BJ (cell line): ENCODE measurements at regions not wholly inside any gene's neighbourhood (a gene's known extent, or its start where the extent isn't known, plus 50 kb on each side); places are given as distances from the start of the nearest gene placed in this dataset.

ENCODE experiments used
- CTCF ChIA-PET: fragments of 350-600 bp; formaldehyde crosslinking; extraction: SDS; loops from one replicate; lab custom pipeline; 2021; ENCODE audit warnings: antibody characterized with exemption, inconsistent platforms; lab: Yijun Ruan, JAX
- POLR2A ChIA-PET: fragments of 300-600 bp; sonication (Branson Sonifier 250); formaldehyde crosslinking; extraction: SDS; loops from one replicate; lab custom pipeline; 2021; ENCODE audit warnings: antibody characterized with exemption; lab: Charles Lee
- DNase-seq: peaks from one replicate; pipeline ENCODE4 v3.0.0-alpha.2; 2011; ENCODE audit warnings: low read depth
- H3K27me3 ChIP-seq: 2 replicates; pipeline ENCODE4 v1.6.0; 2011; ENCODE audit warnings: low read length; ENCODE audit not compliant: control insufficient read depth, insufficient read depth
- H3K36me3 ChIP-seq: 2 replicates; pipeline ENCODE4 v1.5.1; 2011; ENCODE audit warnings: low read length; ENCODE audit not compliant: control insufficient read depth, insufficient read depth
- H3K4me3 ChIP-seq: 2 replicates; pipeline ENCODE4 v1.5.1; 2011; ENCODE audit warnings: low read depth, mild to moderate bottlenecking, control low read depth, low read length
- CTCF ChIP-seq: IDR thresholded peaks from 2 replicates; pipeline ENCODE4 v1.5.1; 2011; ENCODE audit warnings: low read depth, mild to moderate bottlenecking, control low read depth, inconsistent platforms, low read length, moderate library complexity; ENCODE audit not compliant: insufficient read depth

GRCh38 chr1:218959784-218960183, 213.9 kb upstream of the LYPLAL1 start:
- no peak for DNase-seq
- CTCF ChIA-PET = no interaction called here
- no peak for TF ChIP-seq CTCF
- H3K27me3 ChIP-seq = no peaks in the 10 kb centered on the region
- POLR2A ChIA-PET = no interaction called here
- no peaks in the 10 kb centered on the region for H3K36me3 ChIP-seq
- H3K4me3 ChIP-seq = no peak overlapping the region

- ChIA-PET CTCF (no interaction called here), POLR2A (no interaction called here)
- no peak for DNase-seq
- TF ChIP-seq CTCF = no peak
- Histone ChIP-seq H3K4me3 (no peak overlapping the region), H3K27me3 (no peaks in the 10 kb centered on the region), H3K36me3 (no peaks in the 10 kb centered on the region)
Observed at GRCh38 chr1:218964471-218965185, 209.1 kb upstream of the LYPLAL1 start.

GRCh38 chr1:218965821-218966220, 207.9 kb upstream of the LYPLAL1 start:
- TF ChIP-seq CTCF = no peak
- H3K4me3 ChIP-seq = no peak overlapping the region
- H3K27me3 ChIP-seq = no peaks in the 10 kb centered on the region
- DNase-seq = no peak
- CTCF ChIA-PET = no interaction called here
- POLR2A ChIA-PET = interaction anchor here (0.5 kb wide), 1 partner anchor 33 kb away, joined by 4 read pairs; no protein-coding TSS in a partner anchor
- H3K36me3 ChIP-seq = no peaks in the 10 kb centered on the region

- DNase-seq = no peak
- H3K36me3 ChIP-seq = no peaks in the 10 kb centered on the region
- H3K27me3 ChIP-seq = no peaks in the 10 kb centered on the region
- POLR2A ChIA-PET = no interaction called here
- no peak overlapping the region for H3K4me3 ChIP-seq
- TF ChIP-seq CTCF = no peak
- CTCF ChIA-PET = no interaction called here
Observed at GRCh38 chr1:218967254-218967653, 206.4 kb upstream of the LYPLAL1 start.

- Histone ChIP-seq H3K36me3 (no peaks in the 10 kb centered on the region), H3K4me3 (no peak overlapping the region), H3K27me3 (no peaks in the 10 kb centered on the region)
- POLR2A ChIA-PET = no interaction called here
- peak; percentile 44 for DNase-seq
- TF ChIP-seq CTCF = no peak
- CTCF ChIA-PET = no interaction called here
Observed at GRCh38 chr1:218967836-218968235, 205.8 kb upstream of the LYPLAL1 start.
